ENCODE measurements at regions not wholly inside any gene's neighbourhood (a gene's known extent, or its start where the extent isn't known, plus 50 kb on each side); places are given as distances from the start of the nearest gene placed in this dataset.

GRCh38 chr5:171651102-171651501 is 134.5 kb upstream of the SMIM23 start:
- Histone ChIP-seq H3K4me1 (ENCODE audit: control insufficient read depth in 5 of 5, insufficient read depth in 5 of 5, low read length in 5 of 5) (no peaks in the 10 kb centered on the region), H3K9ac (ENCODE audit: low read length in 5 of 5) (no peak overlapping the region), H3K27me3 (ENCODE audit: control insufficient read depth in 5 of 5, insufficient read depth in 4 of 5, low read length in 5 of 5) (peaks cover 0 to 9% (median 2%) of the 10 kb centered on the region in 5 donors), H3K27ac (ENCODE audit: low read depth, low read length) (no peak overlapping the region), H3K4me3 (ENCODE audit: low read depth in 1 of 5, low read length in 5 of 5) (no peak overlapping the region), H3K36me3 (ENCODE audit: control insufficient read depth in 5 of 5, insufficient read depth in 5 of 5, low read length in 5 of 5) (no peaks in the 10 kb centered on the region), H3K9me3 (ENCODE audit: control insufficient read depth in 5 of 5, low read length in 5 of 5) (peaks cover 0 to 3% (median 0%) of the 10 kb centered on the region in 5 donors)

DNA sequence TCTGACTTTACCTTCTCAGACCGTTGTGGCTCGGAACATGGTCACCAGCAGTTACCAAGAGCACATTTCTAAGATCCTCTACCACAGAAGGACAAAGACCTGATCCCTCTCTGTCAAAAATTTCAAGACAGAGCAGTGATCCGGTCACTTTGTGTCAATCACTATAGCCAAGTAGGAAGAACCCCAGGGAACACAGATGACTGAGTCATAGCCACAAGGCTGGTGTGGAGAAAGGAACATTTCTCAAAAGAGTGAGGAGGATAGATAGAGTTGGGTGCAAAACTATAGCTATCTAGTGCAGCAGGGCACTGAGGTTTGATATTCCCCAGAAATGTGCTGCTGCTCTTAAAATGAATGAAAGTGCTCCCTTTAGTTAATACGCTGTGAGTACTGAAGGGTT is 130.7 kb upstream of the SMIM23 start:
- no peak overlapping the region for H3K4me3 ChIP-seq (ENCODE audit: low read depth in 1 of 5, low read length in 5 of 5)
- no peak overlapping the region for H3K27ac ChIP-seq (ENCODE audit: low read depth, low read length)
- no peaks in the 10 kb centered on the region for H3K36me3 ChIP-seq (ENCODE audit: control insufficient read depth in 5 of 5, insufficient read depth in 5 of 5, low read length in 5 of 5)
- H3K9ac ChIP-seq (ENCODE audit: low read length in 5 of 5) = no peak overlapping the region
- H3K9me3 ChIP-seq (ENCODE audit: control insufficient read depth in 5 of 5, low read length in 5 of 5) = peaks cover 0 to 3% (median 0%) of the 10 kb centered on the region in 5 donors
- no peaks in the 10 kb centered on the region for H3K27me3 ChIP-seq (ENCODE audit: control insufficient read depth in 5 of 5, insufficient read depth in 4 of 5, low read length in 5 of 5)
- peaks cover 0 to 4% (median 0%) of the 10 kb centered on the region in 5 donors for H3K4me1 ChIP-seq (ENCODE audit: control insufficient read depth in 5 of 5, insufficient read depth in 5 of 5, low read length in 5 of 5)

GRCh38 chr5:171657473-171657872 is 128.1 kb upstream of the SMIM23 start:
- Histone ChIP-seq H3K27ac (ENCODE audit: low read depth, low read length) (no peak overlapping the region), H3K9ac (ENCODE audit: low read length in 5 of 5) (no peak overlapping the region), H3K4me3 (ENCODE audit: low read depth in 1 of 5, low read length in 5 of 5) (no peak overlapping the region), H3K27me3 (ENCODE audit: control insufficient read depth in 5 of 5, insufficient read depth in 4 of 5, low read length in 5 of 5) (no peaks in the 10 kb centered on the region), H3K4me1 (ENCODE audit: control insufficient read depth in 5 of 5, insufficient read depth in 5 of 5, low read length in 5 of 5) (peaks cover 0 to 13% (median 6%) of the 10 kb centered on the region in 5 donors), H3K9me3 (ENCODE audit: control insufficient read depth in 5 of 5, low read length in 5 of 5) (peaks cover 0 to 3% (median 0%) of the 10 kb centered on the region in 5 donors), H3K36me3 (ENCODE audit: control insufficient read depth in 5 of 5, insufficient read depth in 5 of 5, low read length in 5 of 5) (no peaks in the 10 kb centered on the region)

DNA sequence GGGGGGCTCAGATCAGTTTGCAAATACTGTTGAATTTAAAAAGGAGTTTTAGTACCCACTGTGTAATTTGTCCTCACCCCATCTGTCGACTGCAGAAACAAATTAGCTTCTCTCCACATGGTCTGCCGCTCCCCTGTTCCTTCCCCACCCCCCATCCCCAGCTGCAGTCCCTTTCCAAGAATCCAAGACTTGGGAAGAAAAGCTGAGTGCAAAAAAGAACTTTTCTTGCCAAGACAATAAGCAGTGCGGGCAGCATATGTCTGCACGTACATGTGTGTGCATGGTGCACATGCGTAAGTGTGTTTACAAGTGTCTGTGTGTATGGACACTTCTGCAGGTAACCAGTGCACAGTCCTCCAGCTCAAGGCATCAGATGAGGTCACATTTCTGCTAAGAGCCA is 125.7 kb upstream of the SMIM23 start:
- no peaks in the 10 kb centered on the region for H3K36me3 ChIP-seq (ENCODE audit: control insufficient read depth in 5 of 5, insufficient read depth in 5 of 5, low read length in 5 of 5)
- no peak overlapping the region for H3K4me3 ChIP-seq (ENCODE audit: low read depth in 1 of 5, low read length in 5 of 5)
- H3K9me3 ChIP-seq (ENCODE audit: control insufficient read depth in 5 of 5, low read length in 5 of 5) = no peaks in the 10 kb centered on the region
- H3K27me3 ChIP-seq (ENCODE audit: control insufficient read depth in 5 of 5, insufficient read depth in 4 of 5, low read length in 5 of 5) = no peaks in the 10 kb centered on the region
- H3K9ac ChIP-seq (ENCODE audit: low read length in 5 of 5) = no peak overlapping the region
- no peak overlapping the region for H3K27ac ChIP-seq (ENCODE audit: low read depth, low read length)
- H3K4me1 ChIP-seq (ENCODE audit: control insufficient read depth in 5 of 5, insufficient read depth in 5 of 5, low read length in 5 of 5) = peaks cover 0 to 13% (median 6%) of the 10 kb centered on the region in 5 donors

- Histone ChIP-seq H3K9ac (ENCODE audit: low read length in 5 of 5) (no peak overlapping the region), H3K27me3 (ENCODE audit: control insufficient read depth in 5 of 5, insufficient read depth in 4 of 5, low read length in 5 of 5) (no peaks in the 10 kb centered on the region), H3K36me3 (ENCODE audit: control insufficient read depth in 5 of 5, insufficient read depth in 5 of 5, low read length in 5 of 5) (no peaks in the 10 kb centered on the region), H3K4me3 (ENCODE audit: low read depth in 1 of 5, low read length in 5 of 5) (no peak overlapping the region), H3K4me1 (ENCODE audit: control insufficient read depth in 5 of 5, insufficient read depth in 5 of 5, low read length in 5 of 5) (peaks cover 0 to 13% (median 6%) of the 10 kb centered on the region in 5 donors), H3K27ac (ENCODE audit: low read depth, low read length) (no peak overlapping the region), H3K9me3 (ENCODE audit: control insufficient read depth in 5 of 5, low read length in 5 of 5) (no peaks in the 10 kb centered on the region)
Observed at GRCh38 chr5:171660434-171660833, 125.2 kb upstream of the SMIM23 start.

GRCh38 chr5:171661143-171661542 is 124.5 kb upstream of the SMIM23 start:
- Histone ChIP-seq H3K4me3 (ENCODE audit: low read depth in 1 of 5, low read length in 5 of 5) (no peak overlapping the region), H3K9me3 (ENCODE audit: control insufficient read depth in 5 of 5, low read length in 5 of 5) (no peaks in the 10 kb centered on the region), H3K27me3 (ENCODE audit: control insufficient read depth in 5 of 5, insufficient read depth in 4 of 5, low read length in 5 of 5) (no peaks in the 10 kb centered on the region), H3K9ac (ENCODE audit: low read length in 5 of 5) (no peak overlapping the region), H3K4me1 (ENCODE audit: control insufficient read depth in 5 of 5, insufficient read depth in 5 of 5, low read length in 5 of 5) (peaks cover 0 to 13% (median 6%) of the 10 kb centered on the region in 5 donors), H3K27ac (ENCODE audit: low read depth, low read length) (no peak overlapping the region), H3K36me3 (ENCODE audit: control insufficient read depth in 5 of 5, insufficient read depth in 5 of 5, low read length in 5 of 5) (no peaks in the 10 kb centered on the region)

GRCh38 chr5:171663311-171664085 is 122.1 kb upstream of the SMIM23 start:
- Histone ChIP-seq H3K36me3 (ENCODE audit: control insufficient read depth in 5 of 5, insufficient read depth in 5 of 5, low read length in 5 of 5) (no peaks in the 10 kb centered on the region), H3K27me3 (ENCODE audit: control insufficient read depth in 5 of 5, insufficient read depth in 4 of 5, low read length in 5 of 5) (peaks cover 0 to 6% (median 0%) of the 10 kb centered on the region in 5 donors), H3K27ac (ENCODE audit: low read depth, low read length) (no peak overlapping the region), H3K9ac (ENCODE audit: low read length in 5 of 5) (no peak overlapping the region), H3K9me3 (ENCODE audit: control insufficient read depth in 5 of 5, low read length in 5 of 5) (no peaks in the 10 kb centered on the region), H3K4me3 (ENCODE audit: low read depth in 1 of 5, low read length in 5 of 5) (no peak overlapping the region), H3K4me1 (ENCODE audit: control insufficient read depth in 5 of 5, insufficient read depth in 5 of 5, low read length in 5 of 5) (peaks cover 3 to 19% (median 7%) of the 10 kb centered on the region in 5 donors)

- no peak overlapping the region for H3K9ac ChIP-seq (ENCODE audit: low read length in 5 of 5)
- peaks cover 0 to 6% (median 0%) of the 10 kb centered on the region in 5 donors for H3K27me3 ChIP-seq (ENCODE audit: control insufficient read depth in 5 of 5, insufficient read depth in 4 of 5, low read length in 5 of 5)
Observed at GRCh38 chr5:171664489-171664888, 121.1 kb upstream of the SMIM23 start.

GRCh38 chr5:171666815-171667214 is 118.8 kb upstream of the SMIM23 start:
- Histone ChIP-seq H3K27me3 (ENCODE audit: control insufficient read depth in 5 of 5, insufficient read depth in 4 of 5, low read length in 5 of 5) (peaks cover 0 to 6% (median 0%) of the 10 kb centered on the region in 5 donors), H3K4me1 (ENCODE audit: control insufficient read depth in 5 of 5, insufficient read depth in 5 of 5, low read length in 5 of 5) (peaks cover 0 to 10% (median 7%) of the 10 kb centered on the region in 5 donors), H3K36me3 (ENCODE audit: control insufficient read depth in 5 of 5, insufficient read depth in 5 of 5, low read length in 5 of 5) (no peaks in the 10 kb centered on the region), H3K27ac (ENCODE audit: low read depth, low read length) (no peak overlapping the region), H3K9me3 (ENCODE audit: control insufficient read depth in 5 of 5, low read length in 5 of 5) (no peaks in the 10 kb centered on the region), H3K4me3 (ENCODE audit: low read depth in 1 of 5, low read length in 5 of 5) (no peak overlapping the region), H3K9ac (ENCODE audit: low read length in 5 of 5) (no peak overlapping the region)

More at GRCh38 chr5:171664489-171664888, 121.1 kb upstream of the SMIM23 start:
- H3K36me3 ChIP-seq (ENCODE audit: control insufficient read depth in 5 of 5, insufficient read depth in 5 of 5, low read length in 5 of 5) = no peaks in the 10 kb centered on the region
- H3K4me3 ChIP-seq (ENCODE audit: low read depth in 1 of 5, low read length in 5 of 5) = no peak overlapping the region
- no peak overlapping the region for H3K27ac ChIP-seq (ENCODE audit: low read depth, low read length)
- peaks cover 3 to 19% (median 7%) of the 10 kb centered on the region in 5 donors for H3K4me1 ChIP-seq (ENCODE audit: control insufficient read depth in 5 of 5, insufficient read depth in 5 of 5, low read length in 5 of 5)
- H3K9me3 ChIP-seq (ENCODE audit: control insufficient read depth in 5 of 5, low read length in 5 of 5) = no peaks in the 10 kb centered on the region

GRCh38 chr5:171667341-171668096 is 118.1 kb upstream of the SMIM23 start:
- H3K4me3 ChIP-seq (ENCODE audit: low read depth in 1 of 5, low read length in 5 of 5) = peak overlapping the region in 1 of 5 donors; percentile 20
- no peak overlapping the region for H3K27ac ChIP-seq (ENCODE audit: low read depth, low read length)

More at GRCh38 chr5:171667341-171668096, 118.1 kb upstream of the SMIM23 start:
- peaks cover 0 to 10% (median 7%) of the 10 kb centered on the region in 5 donors for H3K4me1 ChIP-seq (ENCODE audit: control insufficient read depth in 5 of 5, insufficient read depth in 5 of 5, low read length in 5 of 5)
- peaks cover 0 to 6% (median 0%) of the 10 kb centered on the region in 5 donors for H3K27me3 ChIP-seq (ENCODE audit: control insufficient read depth in 5 of 5, insufficient read depth in 4 of 5, low read length in 5 of 5)
- no peaks in the 10 kb centered on the region for H3K36me3 ChIP-seq (ENCODE audit: control insufficient read depth in 5 of 5, insufficient read depth in 5 of 5, low read length in 5 of 5)
- H3K9ac ChIP-seq (ENCODE audit: low read length in 5 of 5) = peak overlapping the region in 1 of 5 donors; percentile 21
- H3K9me3 ChIP-seq (ENCODE audit: control insufficient read depth in 5 of 5, low read length in 5 of 5) = no peaks in the 10 kb centered on the region

Data from subcutaneous abdominal adipose tissue (tissue), 5 donors.